ENCODE measurements at regions not wholly inside any gene's neighbourhood (a gene's known extent, or its start where the extent isn't known, plus 50 kb on each side); places are given as distances from the start of the nearest gene placed in this dataset.
A peak's percentile ranks its signal among the peaks of the same experiment; 100 is the strongest.
"Not testable (repeated sequence)": the region's sequence is repeated elsewhere in the genome, so short reads cannot be mapped to it uniquely, and the experiment has no call there.

GRCh38 chr7:131795400-131795799, 239.0 kb upstream of the PODXL start:
- no peak for DNase-seq (ENCODE audit: low spot score)

- DNase-seq (ENCODE audit: low spot score): no peak
These were observed 235.9 kb upstream of the PODXL start for GRCh38 chr7:131792311-131792710.

- DNase-seq (ENCODE audit: low spot score): peak; percentile 5
These were observed 230.7 kb upstream of the PODXL start for GRCh38 chr7:131787101-131787500.

- no peak for DNase-seq (ENCODE audit: low spot score)
These were observed 229.8 kb upstream of the PODXL start for GRCh38 chr7:131786204-131786603.

- no peak for DNase-seq (ENCODE audit: low spot score)
These were observed 222.2 kb upstream of the PODXL start for GRCh38 chr7:131778601-131779000.

GRCh38 chr7:131774419-131775220, 218.2 kb upstream of the PODXL start:
- no peak for DNase-seq (ENCODE audit: low spot score)

GRCh38 chr7:131773413-131773812, 217.0 kb upstream of the PODXL start:
- no peak for DNase-seq (ENCODE audit: low spot score)

GRCh38 chr7:131769241-131769640, 212.8 kb upstream of the PODXL start:
- DNase-seq (ENCODE audit: low spot score): no peak

GRCh38 chr7:131767591-131767990, 211.2 kb upstream of the PODXL start:
- no peak for DNase-seq (ENCODE audit: low spot score)

GRCh38 chr7:131765575-131765974, 209.1 kb upstream of the PODXL start:
- DNase-seq (ENCODE audit: low spot score): no peak

- DNase-seq (ENCODE audit: low spot score): no peak
These were observed 207.8 kb upstream of the PODXL start for GRCh38 chr7:131764143-131764775.

- no peak for DNase-seq (ENCODE audit: low spot score)
These were observed 206.3 kb upstream of the PODXL start for GRCh38 chr7:131762753-131763152.

GRCh38 chr7:131755801-131756200, 199.4 kb upstream of the PODXL start:
- not testable (repeated sequence) for DNase-seq (ENCODE audit: low spot score)

GRCh38 chr7:131753620-131754222, 197.3 kb upstream of the PODXL start:
- DNase-seq (ENCODE audit: low spot score): peak; percentile 41

GRCh38 chr7:131747658-131748232, 191.3 kb upstream of the PODXL start:
- DNase-seq (ENCODE audit: low spot score): no peak

- peak; percentile 55 for DNase-seq (ENCODE audit: low spot score)
These were observed 189.2 kb upstream of the PODXL start for GRCh38 chr7:131745390-131746248.

GRCh38 chr7:131741446-131741845, 185.0 kb upstream of the PODXL start:
- DNase-seq (ENCODE audit: low spot score): no peak

- no peak for DNase-seq (ENCODE audit: low spot score)
These were observed 181.5 kb upstream of the PODXL start for GRCh38 chr7:131737746-131738465.

GRCh38 chr7:131735101-131735500, 178.7 kb upstream of the PODXL start:
- DNase-seq (ENCODE audit: low spot score): no peak

- no peak for DNase-seq (ENCODE audit: low spot score)
These were observed 177.2 kb upstream of the PODXL start for GRCh38 chr7:131733604-131734003.

- DNase-seq (ENCODE audit: low spot score): no peak
These were observed 170.8 kb upstream of the PODXL start for GRCh38 chr7:131727189-131727588.

All from RKO (cell line).